Fibroblast of villous mesenchyme (primary cell): ENCODE measurements at regions not wholly inside any gene's neighbourhood (a gene's known extent, or its start where the extent isn't known, plus 50 kb on each side); places are given as distances from the start of the nearest gene placed in this dataset.
"Not testable (repeated sequence)": the region's sequence is repeated elsewhere in the genome, so short reads cannot be mapped to it uniquely, and the experiment has no call there.

ENCODE experiments used
- DNase-seq: peaks from one replicate; pipeline ENCODE4 v3.0.0-alpha.2; 2010; ENCODE audit warnings: low read depth
- H3K4me3 ChIP-seq: 2 replicates; pipeline ENCODE4 v1.5.1; 2011; ENCODE audit warnings: low read depth, mild to moderate bottlenecking, low read length
- TF ChIP-seq, protein P1 (sequence below): IDR thresholded peaks from 2 replicates; pipeline ENCODE4 v1.5.1; 2012; ENCODE audit warnings: low read depth, mild to moderate bottlenecking, low read length; ENCODE audit not compliant: insufficient read depth

DNA sequence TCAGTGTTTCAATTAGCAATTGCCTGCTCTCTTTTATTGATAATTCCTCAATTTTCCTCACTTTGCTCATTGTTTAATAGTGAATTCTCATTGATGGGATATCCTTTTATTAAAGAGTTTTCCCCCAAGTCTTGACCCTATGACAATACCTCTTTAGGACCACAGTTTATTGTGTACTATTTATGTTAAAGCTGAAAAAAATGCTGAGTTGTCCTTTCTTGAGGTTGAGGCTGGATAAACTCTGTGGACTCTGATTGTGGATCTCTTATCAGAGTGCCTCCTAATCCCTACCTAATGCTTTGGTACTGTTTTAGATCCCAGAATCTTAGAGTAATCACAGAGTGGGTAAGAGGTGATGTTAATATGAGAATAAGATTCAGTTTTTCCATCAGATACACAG is 416.3 kb upstream of the GBE1 start:
- H3K4me3 ChIP-seq = no peak overlapping the region
- no peak for DNase-seq
- TF ChIP-seq, protein P1, sequence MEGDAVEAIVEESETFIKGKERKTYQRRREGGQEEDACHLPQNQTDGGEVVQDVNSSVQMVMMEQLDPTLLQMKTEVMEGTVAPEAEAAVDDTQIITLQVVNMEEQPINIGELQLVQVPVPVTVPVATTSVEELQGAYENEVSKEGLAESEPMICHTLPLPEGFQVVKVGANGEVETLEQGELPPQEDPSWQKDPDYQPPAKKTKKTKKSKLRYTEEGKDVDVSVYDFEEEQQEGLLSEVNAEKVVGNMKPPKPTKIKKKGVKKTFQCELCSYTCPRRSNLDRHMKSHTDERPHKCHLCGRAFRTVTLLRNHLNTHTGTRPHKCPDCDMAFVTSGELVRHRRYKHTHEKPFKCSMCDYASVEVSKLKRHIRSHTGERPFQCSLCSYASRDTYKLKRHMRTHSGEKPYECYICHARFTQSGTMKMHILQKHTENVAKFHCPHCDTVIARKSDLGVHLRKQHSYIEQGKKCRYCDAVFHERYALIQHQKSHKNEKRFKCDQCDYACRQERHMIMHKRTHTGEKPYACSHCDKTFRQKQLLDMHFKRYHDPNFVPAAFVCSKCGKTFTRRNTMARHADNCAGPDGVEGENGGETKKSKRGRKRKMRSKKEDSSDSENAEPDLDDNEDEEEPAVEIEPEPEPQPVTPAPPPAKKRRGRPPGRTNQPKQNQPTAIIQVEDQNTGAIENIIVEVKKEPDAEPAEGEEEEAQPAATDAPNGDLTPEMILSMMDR = no peak

GRCh38 chr3:82165266-82165665 is 403.8 kb upstream of the GBE1 start:
- no peak for DNase-seq
- TF ChIP-seq, protein P1 = no peak
- no peak overlapping the region for H3K4me3 ChIP-seq

DNA sequence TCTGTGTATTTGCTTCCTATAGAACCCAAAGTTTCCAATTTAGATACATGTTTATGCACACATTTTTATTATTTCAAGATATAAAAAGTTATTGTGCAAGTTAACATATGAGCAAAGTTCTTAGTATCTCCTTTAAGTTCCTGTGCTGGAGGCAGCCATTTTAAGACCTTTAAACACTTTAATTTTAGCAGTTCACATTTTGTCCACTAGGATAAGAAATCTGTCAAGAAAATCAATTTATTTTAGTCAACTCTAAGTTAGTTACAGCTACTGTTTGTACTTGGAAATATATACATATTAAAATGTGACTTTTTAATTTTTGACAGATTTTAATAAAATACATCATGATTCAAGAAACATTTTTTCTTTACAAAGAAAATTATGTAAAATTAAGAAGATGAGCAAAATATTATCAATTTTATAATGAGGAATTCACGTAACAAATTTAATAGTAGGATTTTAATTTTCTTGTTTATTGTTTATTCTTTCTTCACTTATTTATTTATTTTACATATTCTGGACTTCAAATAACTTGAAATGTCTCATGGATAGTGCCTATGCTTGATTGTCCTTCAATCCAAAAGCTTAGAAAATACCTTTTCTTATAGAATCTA is 402.6 kb upstream of the GBE1 start:
- TF ChIP-seq, protein P1 = peak; percentile 30
- peak; percentile 10 for DNase-seq
- no peak overlapping the region for H3K4me3 ChIP-seq

- TF ChIP-seq, protein P1 = no peak
- DNase-seq = peak; percentile 22
- H3K4me3 ChIP-seq = no peak overlapping the region
Measured at GRCh38 chr3:82157952-82158351, 396.5 kb upstream of the GBE1 start.

GRCh38 chr3:82153892-82154291 is 392.4 kb upstream of the GBE1 start:
- not testable (repeated sequence) for DNase-seq, H3K4me3 ChIP-seq

GRCh38 chr3:82145742-82146141 is 384.3 kb upstream of the GBE1 start:
- TF ChIP-seq, protein P1 = no peak
- DNase-seq = no peak
- H3K4me3 ChIP-seq = no peak overlapping the region

- no peak for DNase-seq
- TF ChIP-seq, protein P1 = no peak
Measured at GRCh38 chr3:82144811-82145210, 383.4 kb upstream of the GBE1 start.

More at GRCh38 chr3:82144811-82145210, 383.4 kb upstream of the GBE1 start:
- H3K4me3 ChIP-seq = no peak overlapping the region
